Memory B cell (primary cell): ENCODE measurements at regions not wholly inside any gene's neighbourhood (a gene's known extent, or its start where the extent isn't known, plus 50 kb on each side); places are given as distances from the start of the nearest gene placed in this dataset.
"Not testable (repeated sequence)": the region's sequence is repeated elsewhere in the genome, so short reads cannot be mapped to it uniquely, and the experiment has no call there.

Source experiments
- ATAC-seq: fragments of 150-1000 bp; cut with Tn5 transposase; 2 replicates; pipeline ENCODE4 v1.10.0; 2021; ENCODE audit warnings: low read depth, mild to moderate bottlenecking, moderate library complexity
- DNase-seq, 2 donors: peaks; one replicate each; pipeline ENCODE4 v3.0.0; 2022; ENCODE audit warnings: low spot score in 2 of 2
- H3K27ac Mint-ChIP-seq: one replicate; pipeline ENCODE4 v1.8.0; 2022; ENCODE audit warnings: mild to moderate bottlenecking, moderate library complexity, mixed read lengths
- H3K27me3 Mint-ChIP-seq: one replicate; pipeline ENCODE4 v1.8.0; 2022; ENCODE audit warnings: mixed read lengths
- H3K36me3 Mint-ChIP-seq: one replicate; pipeline ENCODE4 v1.8.0; 2022; ENCODE audit warnings: mild to moderate bottlenecking, mixed read lengths
- H3K4me1 Mint-ChIP-seq: one replicate; pipeline ENCODE4 v1.8.0; 2022; ENCODE audit warnings: mixed read lengths
- H3K4me3 Mint-ChIP-seq: one replicate; pipeline ENCODE4 v1.8.0; 2022; ENCODE audit warnings: mild to moderate bottlenecking, moderate library complexity, mixed read lengths
- H3K9me3 Mint-ChIP-seq: one replicate; pipeline ENCODE4 v1.8.0; 2022; ENCODE audit warnings: mixed read lengths

- Mint-ChIP-seq H3K36me3 (no peaks in the 10 kb centered on the region), H3K9me3 (peaks cover 2% of the 10 kb centered on the region), H3K4me3 (no peak overlapping the region), H3K27me3 (peaks cover 10% of the 10 kb centered on the region), H3K27ac (no peak overlapping the region), H3K4me1 (no peaks in the 10 kb centered on the region)
- ATAC-seq = no peak
- DNase-seq = no peak
These were observed 144.5 kb downstream of the MEX3B start for GRCh38 chr15:81901319-81901718.

- Mint-ChIP-seq H3K4me1 (no peaks in the 10 kb centered on the region), H3K4me3 (no peak overlapping the region), H3K27me3 (peaks cover 8% of the 10 kb centered on the region), H3K9me3 (no peaks in the 10 kb centered on the region), H3K27ac (no peak overlapping the region), H3K36me3 (no peaks in the 10 kb centered on the region)
- ATAC-seq (no peak), DNase-seq (no peak)
These were observed 146.1 kb downstream of the MEX3B start for GRCh38 chr15:81899730-81900129.

GRCh38 chr15:81899024-81899423 is 146.8 kb downstream of the MEX3B start:
- Mint-ChIP-seq H3K4me3 (no peak overlapping the region), H3K27me3 (peaks cover 8% of the 10 kb centered on the region), H3K27ac (no peak overlapping the region), H3K9me3 (no peaks in the 10 kb centered on the region), H3K36me3 (no peaks in the 10 kb centered on the region), H3K4me1 (no peaks in the 10 kb centered on the region)
- ATAC-seq = no peak
- no peak for DNase-seq

- ATAC-seq = no peak
- Mint-ChIP-seq H3K36me3 (no peaks in the 10 kb centered on the region), H3K4me1 (no peaks in the 10 kb centered on the region), H3K27ac (no peak overlapping the region), H3K27me3 (peaks cover 8% of the 10 kb centered on the region), H3K9me3 (no peaks in the 10 kb centered on the region), H3K4me3 (no peak overlapping the region)
- DNase-seq = no peak
These were observed 148.7 kb downstream of the MEX3B start for GRCh38 chr15:81897057-81897677.

- Mint-ChIP-seq H3K4me1 (no peaks in the 10 kb centered on the region), H3K4me3 (no peak overlapping the region), H3K9me3 (no peaks in the 10 kb centered on the region), H3K36me3 (no peaks in the 10 kb centered on the region), H3K27me3 (peaks cover 7% of the 10 kb centered on the region), H3K27ac (no peak overlapping the region)
- no peak for ATAC-seq
- no peak for DNase-seq
These were observed 149.5 kb downstream of the MEX3B start for GRCh38 chr15:81896356-81896755.

GRCh38 chr15:81895723-81896122 is 150.1 kb downstream of the MEX3B start:
- DNase-seq = no peak
- H3K9me3 Mint-ChIP-seq = no peaks in the 10 kb centered on the region
- ATAC-seq = no peak
- no peaks in the 10 kb centered on the region for H3K4me1 Mint-ChIP-seq
- no peak overlapping the region for H3K4me3 Mint-ChIP-seq
- no peak overlapping the region for H3K27ac Mint-ChIP-seq
- peaks cover 5% of the 10 kb centered on the region for H3K27me3 Mint-ChIP-seq
- H3K36me3 Mint-ChIP-seq = no peaks in the 10 kb centered on the region

GRCh38 chr15:81894061-81894460 is 151.8 kb downstream of the MEX3B start:
- H3K36me3 Mint-ChIP-seq = no peaks in the 10 kb centered on the region
- H3K27ac Mint-ChIP-seq = no peak overlapping the region
- peaks cover 4% of the 10 kb centered on the region for H3K27me3 Mint-ChIP-seq
- H3K4me3 Mint-ChIP-seq = no peak overlapping the region
- DNase-seq (no peak), ATAC-seq (no peak)
- H3K4me1 Mint-ChIP-seq = no peaks in the 10 kb centered on the region
- no peaks in the 10 kb centered on the region for H3K9me3 Mint-ChIP-seq

GRCh38 chr15:81893182-81893835 is 152.5 kb downstream of the MEX3B start:
- Mint-ChIP-seq H3K27me3 (peaks cover 3% of the 10 kb centered on the region), H3K4me3 (no peak overlapping the region), H3K4me1 (no peaks in the 10 kb centered on the region), H3K36me3 (no peaks in the 10 kb centered on the region), H3K27ac (no peak overlapping the region), H3K9me3 (no peaks in the 10 kb centered on the region)
- DNase-seq (no peak), ATAC-seq (no peak)

GRCh38 chr15:81890496-81890895 is 155.3 kb downstream of the MEX3B start:
- ATAC-seq (no peak), DNase-seq (no peak)
- Mint-ChIP-seq H3K27ac (no peak overlapping the region), H3K4me3 (no peak overlapping the region), H3K36me3 (no peaks in the 10 kb centered on the region), H3K9me3 (peaks cover 6% of the 10 kb centered on the region), H3K4me1 (no peaks in the 10 kb centered on the region), H3K27me3 (peaks cover 6% of the 10 kb centered on the region)

GRCh38 chr15:81889485-81889881 is 156.3 kb downstream of the MEX3B start:
- Mint-ChIP-seq H3K27ac (no peak overlapping the region), H3K4me1 (no peaks in the 10 kb centered on the region), H3K27me3 (peaks cover 6% of the 10 kb centered on the region), H3K36me3 (no peaks in the 10 kb centered on the region), H3K4me3 (no peak overlapping the region), H3K9me3 (peaks cover 6% of the 10 kb centered on the region)
- ATAC-seq = no peak
- DNase-seq = no peak

GRCh38 chr15:81888748-81889484 is 156.9 kb downstream of the MEX3B start:
- ATAC-seq = no peak
- H3K9me3 Mint-ChIP-seq = peaks cover 6% of the 10 kb centered on the region
- no peak overlapping the region for H3K27ac Mint-ChIP-seq
- DNase-seq = no peak
- H3K27me3 Mint-ChIP-seq = peaks cover 6% of the 10 kb centered on the region
- H3K4me1 Mint-ChIP-seq = no peaks in the 10 kb centered on the region
- H3K36me3 Mint-ChIP-seq = no peaks in the 10 kb centered on the region
- no peak overlapping the region for H3K4me3 Mint-ChIP-seq

GRCh38 chr15:81887912-81888311 is 157.9 kb downstream of the MEX3B start:
- peaks cover 6% of the 10 kb centered on the region for H3K9me3 Mint-ChIP-seq
- DNase-seq = no peak
- ATAC-seq = no peak

GRCh38 chr15:81887188-81887587 is 158.6 kb downstream of the MEX3B start:
- ATAC-seq, H3K36me3 Mint-ChIP-seq, H3K4me1 Mint-ChIP-seq, H3K9me3 Mint-ChIP-seq, H3K27me3 Mint-ChIP-seq, H3K4me3 Mint-ChIP-seq, DNase-seq, H3K27ac Mint-ChIP-seq: not testable (repeated sequence)

More at GRCh38 chr15:81887912-81888311, 157.9 kb downstream of the MEX3B start:
- no peak overlapping the region for H3K27ac Mint-ChIP-seq
- H3K4me1 Mint-ChIP-seq = no peaks in the 10 kb centered on the region
- no peaks in the 10 kb centered on the region for H3K36me3 Mint-ChIP-seq
- no peak overlapping the region for H3K4me3 Mint-ChIP-seq
- H3K27me3 Mint-ChIP-seq = peaks cover 6% of the 10 kb centered on the region

- no peak for ATAC-seq
- Mint-ChIP-seq H3K36me3 (no peaks in the 10 kb centered on the region), H3K27me3 (peaks cover 6% of the 10 kb centered on the region), H3K9me3 (peaks cover 6% of the 10 kb centered on the region), H3K4me3 (no peak overlapping the region), H3K27ac (no peak overlapping the region), H3K4me1 (no peaks in the 10 kb centered on the region)
- DNase-seq = no peak
These were observed 159.2 kb downstream of the MEX3B start for GRCh38 chr15:81886591-81886990.
